HG02884 (cell line): ENCODE measurements at regions not wholly inside any gene's neighbourhood (a gene's known extent, or its start where the extent isn't known, plus 50 kb on each side); places are given as distances from the start of the nearest gene placed in this dataset.
"Not testable (repeated sequence)": the region's sequence is repeated elsewhere in the genome, so short reads cannot be mapped to it uniquely, and the experiment has no call there.

Source experiments
- ATAC-seq: cut with Tn5 transposase; IDR thresholded peaks from one replicate; pipeline ENCODE4 v1.9.1; 2021; ENCODE audit warnings: mild to moderate bottlenecking, moderate library complexity; ENCODE audit not compliant: unreplicated experiment

GRCh38 chr5:52255308-52255707, 532.4 kb upstream of the ITGA1 start:
- ATAC-seq, result no peak

GRCh38 chr5:52262844-52263243, 524.9 kb upstream of the ITGA1 start:
- no peak for ATAC-seq

GRCh38 chr5:52269401-52269800, 518.3 kb upstream of the ITGA1 start:
- ATAC-seq, result no peak

GRCh38 chr5:52269859-52270258, 517.9 kb upstream of the ITGA1 start:
- ATAC-seq, result no peak

- no peak for ATAC-seq
Observed at GRCh38 chr5:52275639-52276038, 512.1 kb upstream of the ITGA1 start.

GRCh38 chr5:52277101-52277500, 510.6 kb upstream of the ITGA1 start:
- no peak for ATAC-seq

- no peak for ATAC-seq
Observed at GRCh38 chr5:52282647-52283046, 505.1 kb upstream of the ITGA1 start.

- ATAC-seq, result no peak
Observed at GRCh38 chr5:52283221-52283620, 504.5 kb upstream of the ITGA1 start.

- ATAC-seq, result no peak
Observed at GRCh38 chr5:52300703-52301372, 486.9 kb upstream of the ITGA1 start.

- ATAC-seq, result not testable (repeated sequence)
Observed at GRCh38 chr5:52304816-52305215, 482.9 kb upstream of the ITGA1 start.

- ATAC-seq, result no peak
Observed at GRCh38 chr5:52328220-52328806, 459.4 kb upstream of the ITGA1 start.

GRCh38 chr5:52331725-52332124, 456.0 kb upstream of the ITGA1 start:
- no peak for ATAC-seq

- ATAC-seq, result no peak
Observed at GRCh38 chr5:52334367-52334766, 453.3 kb upstream of the ITGA1 start.

GRCh38 chr5:52339285-52339684, 448.4 kb upstream of the ITGA1 start:
- no peak for ATAC-seq

- no peak for ATAC-seq
Observed at GRCh38 chr5:52342361-52342760, 445.4 kb upstream of the ITGA1 start.

GRCh38 chr5:52356311-52356918, 431.3 kb upstream of the ITGA1 start:
- ATAC-seq, result no peak

GRCh38 chr5:52359261-52359660, 428.5 kb upstream of the ITGA1 start:
- ATAC-seq, result no peak

GRCh38 chr5:52360985-52361384, 426.7 kb upstream of the ITGA1 start:
- ATAC-seq, result no peak

- no peak for ATAC-seq
Observed at GRCh38 chr5:52374286-52374685, 413.4 kb upstream of the ITGA1 start.

- ATAC-seq, result no peak
Observed at GRCh38 chr5:52375969-52376368, 411.7 kb upstream of the ITGA1 start.

- ATAC-seq, result no peak
Observed at GRCh38 chr5:52376592-52376991, 411.1 kb upstream of the ITGA1 start.

GRCh38 chr5:52378237-52378636, 409.5 kb upstream of the ITGA1 start:
- ATAC-seq, result no peak
